HG03575 (cell line): ENCODE measurements at regions not wholly inside any gene's neighbourhood (a gene's known extent, or its start where the extent isn't known, plus 50 kb on each side); places are given as distances from the start of the nearest gene placed in this dataset.

ENCODE experiments used
- ATAC-seq: cut with Tn5 transposase; IDR thresholded peaks from one replicate; pipeline ENCODE4 v1.9.1; 2021; ENCODE audit not compliant: unreplicated experiment, insufficient number of reproducible peaks, low FRiP score; ENCODE audit errors: extremely low read depth

- no peak for ATAC-seq
Measured at GRCh38 chr18:26656944-26657536, 108.7 kb upstream of the KCTD1 start.

GRCh38 chr18:26656431-26656943, 108.1 kb upstream of the KCTD1 start:
- ATAC-seq: no peak

DNA sequence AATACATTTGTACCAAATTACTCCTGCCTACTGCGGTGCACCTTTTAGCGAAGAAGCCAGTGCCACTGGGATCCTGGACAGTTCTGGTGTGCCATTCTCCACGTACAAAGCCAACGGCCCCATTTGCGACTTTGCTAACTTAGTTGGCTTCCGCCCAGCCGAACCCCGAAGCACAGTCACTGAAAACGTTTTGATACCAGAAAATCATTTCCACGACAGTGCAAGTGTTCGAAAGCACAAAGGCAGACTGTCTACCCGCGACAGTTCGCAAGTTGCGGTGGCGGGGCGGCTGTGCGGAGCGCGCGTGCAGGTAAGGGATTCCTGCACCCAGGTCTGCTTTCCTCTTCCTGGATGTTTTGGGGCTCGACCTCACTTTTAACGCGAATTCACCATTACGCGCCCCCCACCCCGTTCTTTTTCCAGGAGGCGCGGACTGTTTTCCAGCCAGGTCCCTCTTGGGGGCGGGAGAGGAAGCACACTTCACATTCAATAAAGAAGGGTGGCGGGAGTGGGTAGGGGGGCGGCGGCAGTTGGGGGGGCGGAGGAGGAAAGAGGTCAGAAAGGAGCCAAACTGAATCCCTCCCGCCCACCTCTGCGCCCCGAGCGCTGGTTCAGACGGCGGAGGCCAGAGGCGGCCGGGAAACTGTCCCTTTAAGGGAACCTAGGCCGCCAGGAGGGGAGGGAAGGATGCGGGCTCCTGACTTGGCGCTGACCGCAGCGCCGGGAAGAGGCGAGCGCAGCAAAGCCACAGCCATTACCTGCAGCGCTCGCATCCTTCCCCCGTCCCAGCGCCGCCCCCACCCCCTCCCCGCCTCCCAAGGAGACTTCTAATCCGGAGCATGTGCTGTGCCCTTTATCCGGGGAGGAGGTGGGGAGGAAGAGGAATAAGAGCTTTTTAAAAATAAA, 107.4 kb upstream of the KCTD1 start:
- no peak for ATAC-seq

- ATAC-seq: no peak
Measured at GRCh38 chr18:26654616-26655524, 106.5 kb upstream of the KCTD1 start.

DNA sequence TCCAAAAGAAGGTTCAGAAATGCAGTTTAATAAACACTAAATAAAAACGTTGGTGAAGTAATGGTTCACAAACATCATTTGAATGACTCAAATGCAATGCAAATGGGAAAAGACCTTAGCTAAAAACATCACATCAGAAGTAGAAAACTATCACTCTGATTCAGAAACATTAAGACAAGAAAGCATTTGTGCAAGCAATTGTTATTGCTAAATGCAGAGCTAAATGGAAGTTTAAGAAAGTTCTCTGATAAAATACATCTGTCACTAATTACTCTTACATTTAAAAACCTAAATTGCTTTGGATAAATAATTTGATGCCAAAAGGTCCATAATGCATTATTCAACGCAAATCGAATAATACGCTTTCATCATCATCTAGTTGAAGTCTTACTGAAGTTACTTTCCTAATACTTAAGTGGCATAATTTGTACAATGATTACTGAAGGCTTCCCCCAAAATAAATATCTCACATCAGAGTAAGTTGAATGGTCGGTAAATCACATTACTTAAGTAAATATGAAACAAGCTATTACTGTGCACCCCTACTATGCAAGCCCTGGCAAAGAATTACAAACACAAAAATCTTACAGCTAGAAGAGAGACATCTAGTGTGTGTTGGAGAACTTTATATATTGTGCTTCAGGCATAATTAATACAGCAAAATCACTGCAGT, 105.7 kb upstream of the KCTD1 start:
- ATAC-seq: no peak

DNA sequence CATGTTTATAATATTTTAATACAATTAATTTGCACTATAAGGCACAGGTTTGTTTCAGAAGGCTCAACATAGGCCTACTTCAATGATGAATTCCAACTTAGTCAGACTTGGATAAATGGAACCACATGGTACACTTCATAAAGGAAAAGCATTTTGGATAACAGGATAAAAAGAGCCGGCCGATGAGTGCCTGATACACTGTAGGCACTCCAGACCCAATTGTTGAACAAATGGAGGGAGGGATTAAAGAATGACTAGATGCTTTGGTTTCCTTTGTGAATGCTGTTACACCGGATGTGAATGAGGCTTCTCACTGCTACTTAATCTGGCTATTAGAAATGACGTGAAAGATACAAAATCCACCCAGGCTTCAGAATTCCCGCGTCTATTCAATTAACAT, 104.1 kb upstream of the KCTD1 start:
- no peak for ATAC-seq

DNA sequence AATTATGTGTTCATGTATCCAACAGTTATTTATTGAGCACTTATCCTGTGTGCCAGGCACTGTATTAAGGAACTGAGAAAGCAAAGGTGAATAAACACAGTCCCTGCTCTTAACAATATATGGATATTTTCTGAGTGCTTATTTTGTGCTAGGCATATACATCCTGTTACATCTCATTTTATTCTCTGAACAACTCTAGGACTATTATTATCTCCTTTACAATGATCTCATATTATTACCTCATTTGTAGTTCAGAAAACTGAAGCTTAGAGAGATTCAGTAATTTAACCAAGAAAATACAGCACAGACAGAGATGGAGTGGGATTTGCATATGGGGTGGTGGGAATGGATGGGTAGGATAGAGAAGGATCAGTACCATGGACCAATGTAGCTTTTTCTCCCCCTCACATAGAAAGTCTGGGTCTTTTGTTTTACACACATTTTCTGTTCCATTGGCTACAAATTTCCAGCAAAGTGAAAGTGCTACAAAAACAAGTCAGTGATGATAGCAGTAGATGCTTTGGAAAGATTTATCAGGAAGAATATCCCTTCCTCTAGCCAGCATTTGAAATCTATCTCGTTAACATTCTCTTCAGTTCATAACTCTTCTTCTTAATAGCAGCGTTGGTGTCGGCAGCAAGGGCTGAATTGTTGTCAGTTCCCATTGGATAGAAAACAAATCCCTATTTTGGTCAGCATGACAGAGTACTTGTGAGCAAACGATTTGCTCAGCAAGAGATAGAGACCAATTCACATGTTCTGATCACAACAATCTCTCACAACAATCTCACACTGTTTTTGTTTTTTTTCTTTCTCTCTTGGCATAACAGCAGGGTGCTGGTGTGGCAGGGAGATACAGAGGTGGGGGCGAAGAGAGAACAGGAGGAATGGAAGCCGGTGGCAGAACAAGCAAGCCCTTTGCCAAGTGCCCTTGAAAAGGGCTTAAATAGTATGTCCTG, 102.2 kb upstream of the KCTD1 start:
- ATAC-seq: no peak

DNA sequence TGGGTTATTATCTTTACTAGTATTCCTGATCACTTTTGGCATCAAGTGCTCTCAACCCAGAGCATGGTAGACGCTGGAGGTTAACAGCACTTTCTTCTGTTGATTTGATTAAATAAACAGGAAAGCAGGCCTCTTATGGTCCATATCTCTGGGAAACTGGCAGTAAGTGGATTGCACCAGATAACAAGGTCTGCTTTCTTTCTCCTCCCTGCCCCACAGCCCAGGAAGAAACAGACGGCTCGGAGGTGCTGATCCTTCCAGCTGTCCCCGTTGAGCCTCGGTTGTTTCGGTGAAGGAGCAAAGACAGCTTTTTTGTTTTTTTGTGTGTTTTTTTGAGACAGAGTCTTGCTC, 100.8 kb upstream of the KCTD1 start:
- no peak for ATAC-seq

- ATAC-seq: no peak
Measured at GRCh38 chr18:26648509-26649192, 100.3 kb upstream of the KCTD1 start.

- no peak for ATAC-seq
Measured at GRCh38 chr18:26646901-26647300, 98.5 kb upstream of the KCTD1 start.

GRCh38 chr18:26642440-26643348, 94.3 kb upstream of the KCTD1 start:
- ATAC-seq: no peak

DNA sequence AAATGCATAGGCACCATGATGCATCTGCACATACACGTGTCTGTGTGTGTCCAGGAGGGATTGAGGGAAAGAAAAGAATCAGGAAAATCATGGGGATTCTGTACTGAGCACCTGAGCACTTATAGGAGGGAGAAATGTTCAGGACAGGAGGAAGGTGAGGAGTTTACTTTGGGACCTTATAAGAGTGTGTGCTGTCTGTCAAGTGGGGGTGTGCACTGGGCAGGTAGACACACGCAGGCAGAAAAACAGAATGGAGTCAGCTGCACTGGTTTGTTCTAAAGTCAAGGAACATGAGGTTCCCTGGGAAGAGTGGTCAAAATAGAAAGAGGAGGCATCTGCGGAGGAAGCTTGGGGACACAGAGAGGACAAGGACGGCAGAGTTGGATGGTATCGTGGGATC, 92.2 kb upstream of the KCTD1 start:
- no peak for ATAC-seq

DNA sequence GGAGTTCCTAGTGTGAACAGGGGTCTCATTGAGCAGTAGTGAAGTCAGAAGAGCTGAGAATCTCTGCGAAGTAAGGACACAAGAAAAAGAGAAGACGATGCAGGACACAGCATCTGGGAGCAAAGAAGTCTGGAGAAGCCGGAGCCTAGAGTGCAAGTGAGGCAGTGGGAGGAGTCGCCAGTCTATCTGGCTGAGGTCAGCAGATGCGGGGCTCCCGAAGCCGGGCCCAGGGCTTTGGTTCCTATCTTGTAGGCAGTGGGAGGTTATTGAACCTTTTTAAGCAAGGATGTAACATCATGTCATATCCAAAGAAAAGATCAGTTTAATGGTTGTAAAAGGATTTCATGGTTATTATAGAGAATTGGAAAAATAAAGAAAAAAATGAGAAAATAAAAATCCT, 90.8 kb upstream of the KCTD1 start:
- no peak for ATAC-seq

- no peak for ATAC-seq
Measured at GRCh38 chr18:26637983-26638382, 89.6 kb upstream of the KCTD1 start.

DNA sequence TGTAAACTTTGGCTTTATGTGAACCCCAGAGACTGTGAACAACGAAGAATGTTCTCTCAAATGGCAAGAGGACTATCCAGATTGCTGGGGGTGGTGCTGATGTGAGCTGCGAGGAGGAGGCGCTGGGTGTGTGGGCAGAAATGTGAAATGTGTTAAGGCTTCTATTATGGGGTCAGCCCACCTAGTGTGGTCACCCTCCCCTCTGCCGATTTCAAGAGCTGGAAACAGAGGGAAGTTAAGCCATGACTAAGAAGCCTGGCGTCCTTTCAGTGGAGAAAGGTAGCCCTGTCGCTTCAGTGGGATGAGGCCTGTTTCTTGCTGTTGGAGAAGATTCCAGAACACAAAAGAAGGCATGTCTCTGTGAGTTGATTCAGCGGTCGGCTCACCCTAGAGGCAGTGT, 89.0 kb upstream of the KCTD1 start:
- no peak for ATAC-seq

DNA sequence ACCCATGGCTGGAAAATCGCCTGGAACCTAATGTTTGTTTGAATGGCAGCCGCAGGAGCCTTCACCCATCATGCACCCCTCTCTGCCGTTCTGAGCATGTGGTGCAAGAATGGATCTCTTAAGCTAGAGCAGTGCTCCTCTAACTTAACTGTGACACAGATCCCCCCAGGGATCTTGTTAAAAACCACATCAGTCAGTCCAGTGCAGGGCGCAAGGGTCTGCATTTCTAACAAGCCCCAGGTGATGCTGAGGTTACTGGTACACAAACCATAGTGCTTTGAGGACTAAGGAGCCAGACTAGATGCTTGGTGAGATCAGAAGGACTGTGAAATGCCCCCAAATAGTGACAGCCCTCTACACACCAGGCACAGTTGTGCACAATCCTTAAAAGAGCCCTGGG, 87.1 kb upstream of the KCTD1 start:
- ATAC-seq: no peak

GRCh38 chr18:26634631-26635030, 86.3 kb upstream of the KCTD1 start:
- no peak for ATAC-seq
